GM18858 (cell line): ENCODE measurements at regions not wholly inside any gene's neighbourhood (a gene's known extent, or its start where the extent isn't known, plus 50 kb on each side); places are given as distances from the start of the nearest gene placed in this dataset.
"Not testable (repeated sequence)": the region's sequence is repeated elsewhere in the genome, so short reads cannot be mapped to it uniquely, and the experiment has no call there.

ENCODE experiments used
- ATAC-seq: cut with Tn5 transposase; IDR thresholded peaks from one replicate; pipeline ENCODE4 v1.9.1; 2021; ENCODE audit not compliant: unreplicated experiment

DNA sequence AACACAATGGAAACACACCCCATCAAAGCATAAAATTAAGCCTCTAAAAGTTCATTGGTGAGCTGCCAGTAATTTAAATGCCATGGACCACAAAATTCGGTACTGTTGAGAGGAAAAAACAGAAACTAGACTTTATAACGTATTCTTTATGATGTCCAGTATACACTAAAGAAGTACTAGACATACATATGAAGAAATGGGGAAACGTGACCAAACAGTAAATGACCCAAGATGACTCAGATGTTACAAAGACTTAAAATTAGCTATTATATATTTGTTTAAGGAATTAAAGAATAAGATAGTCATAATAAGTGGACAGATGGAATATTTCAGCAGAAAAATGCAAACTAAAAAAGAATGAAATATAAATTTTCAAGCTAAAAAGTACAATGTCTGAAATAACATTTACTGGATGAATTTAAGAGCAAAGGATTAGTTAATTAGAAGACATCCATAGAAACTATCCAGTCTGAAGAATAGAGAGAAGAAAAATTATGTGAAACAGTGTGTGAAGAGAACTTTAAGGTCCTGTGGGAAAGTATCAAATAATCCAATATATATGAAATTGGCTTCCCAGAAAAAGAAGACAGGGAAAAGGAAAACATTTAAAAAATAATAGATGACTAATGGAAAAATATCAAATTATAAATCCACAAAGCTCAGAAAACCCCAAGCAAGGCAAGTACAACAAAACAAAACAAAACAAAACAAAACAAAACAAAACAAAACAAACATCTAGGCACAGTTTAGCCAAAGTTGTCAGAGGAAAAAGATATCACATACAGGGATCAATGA lies 69.4 kb downstream of the SAMD9 start:
- no peak for ATAC-seq

DNA sequence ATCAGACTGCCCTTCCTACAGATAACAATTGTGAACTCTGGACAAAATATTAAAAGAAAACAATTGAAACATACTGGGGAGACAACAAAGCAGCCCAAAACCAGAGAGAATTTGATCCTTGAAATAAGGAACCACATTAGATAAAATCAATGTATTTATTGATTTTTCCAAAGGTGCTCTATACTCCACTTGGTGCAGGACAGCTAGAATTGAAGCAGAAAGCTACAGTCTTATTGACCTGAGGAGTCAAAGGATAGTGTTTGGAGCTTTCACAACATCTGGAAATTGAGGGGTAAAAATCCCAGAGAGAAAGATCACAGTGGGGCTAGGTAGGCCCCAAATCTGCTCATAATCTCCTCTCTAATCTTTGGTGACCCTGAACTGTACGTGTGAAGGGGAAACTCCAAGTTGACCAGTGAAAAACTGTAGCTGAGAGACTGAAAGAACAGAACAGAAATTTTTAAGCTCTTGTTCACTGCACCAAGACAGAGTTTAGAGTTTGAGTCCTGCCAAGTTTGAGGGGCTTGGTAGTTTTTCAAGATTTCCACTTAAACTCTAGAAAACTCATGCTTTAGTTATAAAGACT lies 70.2 kb downstream of the SAMD9 start:
- ATAC-seq: no peak

DNA sequence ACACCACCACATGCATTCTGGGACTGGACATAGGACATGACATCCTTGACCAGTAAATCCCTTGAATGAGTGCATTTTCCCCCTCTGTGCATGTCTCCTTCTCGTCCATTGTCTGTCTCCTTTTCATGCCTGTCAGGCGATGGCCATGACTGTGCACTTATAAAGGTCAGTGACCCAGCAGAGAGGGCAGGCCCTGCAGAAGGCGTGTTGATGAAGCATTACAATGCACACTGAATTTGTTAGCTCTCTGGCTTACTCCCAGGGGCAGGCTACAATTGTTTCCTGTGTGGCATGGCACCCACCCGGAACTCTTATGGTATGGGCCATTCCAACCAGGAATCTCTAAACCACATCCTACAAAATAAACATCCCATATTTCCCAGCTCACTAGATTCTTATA lies 71.1 kb downstream of the SAMD9 start:
- no peak for ATAC-seq

DNA sequence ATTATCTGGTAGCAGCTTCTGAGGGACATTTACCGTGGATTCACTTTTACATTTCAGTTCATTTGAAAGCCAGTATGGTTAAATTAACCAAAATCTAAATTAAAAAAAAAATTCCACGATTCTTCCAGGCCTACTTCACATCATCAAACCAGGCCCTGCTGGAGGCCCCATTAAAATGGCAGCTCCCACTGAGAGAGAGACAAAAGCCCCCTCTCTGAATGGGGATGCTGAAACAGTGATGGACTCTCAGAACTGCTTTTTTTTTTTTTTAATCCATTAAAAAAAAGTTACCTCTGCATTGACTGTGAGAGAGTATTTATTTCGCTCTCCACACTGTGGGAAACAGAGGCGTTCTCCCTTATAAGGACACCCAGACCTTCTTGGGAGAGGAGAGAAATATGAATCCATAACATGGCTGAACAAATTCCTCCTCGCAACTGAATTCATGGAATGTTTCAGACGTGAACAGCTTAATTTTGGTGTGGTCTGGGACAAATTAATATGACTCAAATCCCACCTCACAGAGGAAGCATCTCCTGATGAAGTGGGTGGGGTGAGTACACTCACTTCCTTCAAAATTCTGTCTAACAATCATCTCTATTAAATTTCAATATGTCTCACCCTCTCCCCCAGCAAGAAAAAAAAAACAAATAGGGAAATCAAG lies 73.5 kb downstream of the SAMD9 start:
- no peak for ATAC-seq

DNA sequence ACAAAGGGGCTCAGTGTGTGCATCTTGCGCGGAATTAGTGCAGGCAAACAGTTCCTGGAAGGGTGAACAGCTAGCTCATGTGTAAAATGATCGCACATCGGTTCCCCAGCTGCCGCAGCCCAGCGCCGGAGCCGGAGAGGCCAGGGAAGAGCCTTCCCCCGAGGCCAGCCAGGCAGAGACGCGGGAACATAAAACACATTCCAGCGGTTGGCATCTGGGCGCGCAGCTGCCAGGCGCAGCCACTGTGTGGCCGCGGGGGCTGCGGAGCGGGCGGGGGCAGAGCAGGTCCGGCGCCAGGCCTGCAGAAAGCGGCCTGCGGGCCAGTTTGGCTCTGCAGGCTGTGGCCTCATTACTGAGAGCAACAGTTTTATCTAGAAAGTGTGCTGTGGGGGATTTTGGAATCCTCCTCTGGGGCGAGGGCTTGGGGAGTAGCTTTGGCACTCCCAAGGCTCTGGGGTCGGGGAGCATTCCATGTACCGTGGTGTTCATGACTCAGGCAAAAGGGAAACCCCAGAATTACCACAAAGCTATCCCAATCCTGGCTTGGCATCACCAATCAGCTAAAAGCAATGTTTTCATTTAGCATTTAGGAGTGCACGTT lies 74.3 kb downstream of the SAMD9 start:
- no peak for ATAC-seq

DNA sequence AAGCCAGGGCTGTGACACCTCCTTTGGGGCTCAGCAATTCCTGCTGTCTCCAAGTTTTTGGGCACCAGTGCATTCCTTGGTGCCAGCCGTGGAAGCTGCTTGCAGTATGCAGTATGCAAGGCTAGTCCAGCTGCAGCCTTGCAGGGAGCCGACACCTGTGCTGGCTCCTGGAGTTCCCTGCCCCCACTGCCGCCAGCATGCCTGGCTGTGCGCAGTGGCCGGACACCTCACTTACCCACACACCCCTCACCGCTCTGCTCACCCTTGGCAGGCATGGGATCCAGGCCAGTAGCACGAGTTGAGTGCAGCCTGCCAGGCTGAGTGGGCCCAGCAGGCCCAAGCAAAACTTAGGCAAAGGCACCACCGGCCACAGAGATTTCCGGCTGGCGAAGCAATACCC lies 77.4 kb downstream of the SAMD9 start:
- ATAC-seq: no peak

DNA sequence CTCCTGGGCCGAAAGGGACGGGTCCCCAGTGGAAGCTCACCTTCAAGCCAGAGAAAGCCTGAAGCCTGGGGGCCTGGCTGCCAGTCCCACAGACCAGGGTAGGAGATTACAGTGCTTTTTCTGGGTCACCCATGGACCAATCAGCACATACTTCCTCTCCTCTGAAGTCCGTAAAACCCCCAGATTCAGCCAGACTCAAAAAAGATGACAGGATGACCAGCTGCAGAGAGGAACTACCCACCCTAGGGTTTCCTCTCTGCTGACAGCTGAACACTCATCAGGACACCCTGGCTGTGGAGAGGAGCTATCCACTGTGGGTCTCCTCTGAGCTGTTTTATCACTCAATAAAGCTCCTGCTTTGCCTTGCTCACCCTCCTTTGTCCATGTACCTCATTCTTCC lies 78.0 kb downstream of the SAMD9 start:
- no peak for ATAC-seq

DNA sequence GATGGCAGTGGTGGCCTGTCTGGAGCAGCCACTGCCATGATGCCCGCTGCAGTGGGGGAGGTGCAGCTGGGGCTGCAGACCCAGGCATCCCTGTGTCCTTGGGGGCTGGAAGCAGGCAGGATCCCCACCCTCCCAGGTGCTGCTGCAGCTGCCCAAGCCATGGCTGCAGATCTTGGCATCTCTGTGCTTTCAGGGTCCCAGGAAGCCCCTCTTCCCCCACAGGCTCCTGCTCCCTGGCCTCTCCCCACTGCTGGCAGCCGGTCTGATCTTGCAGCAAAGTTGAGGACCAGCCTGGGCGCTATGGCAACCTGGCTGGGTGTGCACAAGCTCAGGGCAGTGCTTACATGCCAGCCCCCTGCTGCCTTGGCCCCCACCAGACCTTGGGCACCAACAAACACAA lies 78.5 kb downstream of the SAMD9 start:
- no peak for ATAC-seq

DNA sequence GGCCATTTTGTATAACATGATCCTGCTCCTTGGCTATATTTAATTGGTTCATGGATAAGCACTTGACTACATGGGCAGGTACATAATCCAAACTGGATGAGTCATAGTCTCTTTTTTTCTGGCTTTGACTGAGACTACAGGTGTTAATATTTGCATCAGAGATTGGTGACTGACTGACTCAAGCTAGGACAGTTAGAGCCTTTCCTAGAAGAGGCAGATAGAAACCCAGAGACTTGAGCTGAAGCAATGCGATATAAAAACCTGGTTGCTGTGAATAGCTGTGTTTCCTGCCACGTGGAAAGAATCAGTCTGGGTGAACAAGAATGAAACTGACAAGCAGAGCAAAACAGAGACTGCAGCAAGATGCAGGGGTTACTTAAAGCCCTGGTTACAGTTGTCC lies 81.0 kb downstream of the SAMD9 start:
- peak; percentile 95 for ATAC-seq

DNA sequence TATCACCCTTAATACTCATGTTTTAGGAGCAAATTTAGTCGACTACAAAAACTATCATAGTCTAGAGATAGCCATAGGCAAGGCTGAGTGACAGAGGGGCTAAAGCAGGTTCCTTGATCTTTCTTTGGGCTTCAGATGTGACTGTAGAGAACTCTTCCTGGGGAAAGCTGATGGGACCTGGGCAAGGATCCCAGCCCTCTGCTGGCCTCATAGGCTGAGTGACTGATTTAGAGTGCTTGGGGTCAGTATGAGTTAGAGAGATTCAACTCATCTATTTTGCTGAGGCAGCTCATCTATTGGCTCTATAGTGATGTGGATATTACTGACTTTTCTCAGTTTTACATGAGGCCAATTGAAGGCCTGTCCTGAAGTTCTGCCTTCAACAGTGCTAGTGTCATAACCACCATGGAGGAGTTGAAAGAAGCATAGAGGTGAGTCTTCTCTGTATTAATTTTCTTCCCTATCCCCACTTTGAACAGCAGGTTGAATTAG lies 81.6 kb downstream of the SAMD9 start:
- ATAC-seq: no peak

DNA sequence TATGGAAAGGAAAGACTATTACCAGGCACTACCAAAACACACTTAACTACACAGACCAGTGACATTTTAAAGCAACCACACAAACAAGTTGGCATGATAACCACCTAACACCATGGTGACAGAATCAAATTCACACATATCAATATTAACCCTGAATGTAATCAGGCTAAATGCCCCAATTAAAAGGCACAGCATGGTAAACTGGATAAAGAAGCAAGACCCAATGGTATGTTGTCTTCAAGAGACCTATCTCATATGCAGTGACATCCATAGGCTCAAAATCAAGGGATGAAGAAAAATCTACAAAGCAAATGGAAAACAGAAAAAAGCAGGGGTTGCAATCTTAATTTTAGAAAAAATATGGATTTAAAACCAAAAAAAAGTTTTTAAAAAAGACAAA lies 86.0 kb downstream of the SAMD9 start:
- no peak for ATAC-seq

DNA sequence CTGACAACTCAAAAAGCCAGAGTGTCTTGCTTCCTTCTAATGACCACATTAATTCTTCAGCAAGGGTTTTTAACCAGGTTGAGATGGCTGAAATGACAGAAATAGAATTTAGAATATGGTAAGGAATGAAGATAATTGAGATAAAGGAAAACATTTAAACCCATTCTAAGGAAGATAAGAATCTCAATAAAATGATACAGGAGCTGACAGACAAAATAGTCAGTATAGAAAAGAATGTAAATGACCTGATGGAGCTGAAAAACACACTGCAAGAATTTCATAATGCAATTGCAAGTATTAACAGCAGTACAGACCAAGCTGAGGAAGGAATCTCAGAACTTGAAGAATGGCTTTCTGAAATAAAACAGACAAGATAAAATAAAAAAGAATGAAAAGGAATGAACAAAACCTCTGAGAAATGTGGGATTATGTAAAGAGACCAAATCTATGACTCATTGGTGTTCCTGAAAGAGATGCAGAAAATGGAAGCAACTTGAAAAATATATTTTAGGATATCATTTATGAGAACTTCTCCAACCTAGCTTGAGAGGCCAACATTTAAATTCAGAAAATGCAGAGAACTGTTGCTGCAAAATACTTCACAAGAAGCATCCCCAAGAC lies 87.1 kb downstream of the SAMD9 start:
- ATAC-seq: no peak

DNA sequence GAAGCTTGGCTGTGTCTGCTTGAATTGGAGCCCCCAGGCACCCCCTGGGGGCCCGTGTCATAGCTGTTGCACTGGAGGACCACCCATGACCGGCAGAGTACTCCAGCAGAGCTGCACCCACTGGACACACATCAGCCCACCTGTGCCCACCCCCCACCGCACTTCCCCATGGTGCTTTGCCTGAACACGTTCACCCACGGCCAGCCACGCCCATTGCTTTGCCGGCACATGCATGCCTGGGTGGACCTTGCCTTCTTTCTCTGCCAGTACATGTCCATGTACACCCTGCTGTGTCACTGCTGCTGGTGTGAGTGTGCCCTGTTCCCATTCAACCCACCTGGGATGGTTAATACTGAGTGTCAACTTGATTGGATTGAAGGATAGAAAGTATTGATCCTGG lies 88.7 kb downstream of the SAMD9 start:
- ATAC-seq: no peak

DNA sequence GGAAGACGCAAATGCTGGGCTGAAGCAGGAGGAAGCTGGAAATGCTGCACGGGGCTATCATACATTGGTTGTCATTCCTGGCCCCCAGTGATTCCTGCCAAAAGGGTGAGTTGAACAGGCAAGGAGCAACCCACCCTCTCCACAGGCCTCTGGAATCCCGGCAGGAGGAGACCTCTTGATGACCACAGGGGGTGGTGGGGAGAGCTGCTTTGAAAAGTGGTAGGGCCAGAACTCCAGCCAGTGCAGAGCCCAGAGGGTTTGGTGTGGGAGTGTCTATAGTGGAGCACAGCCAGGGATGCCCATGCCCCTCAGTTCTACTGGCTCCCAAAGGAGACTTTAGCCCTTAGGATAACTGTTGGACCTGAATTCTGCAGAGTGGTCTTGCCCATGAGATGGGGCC lies 89.2 kb downstream of the SAMD9 start:
- no peak for ATAC-seq

DNA sequence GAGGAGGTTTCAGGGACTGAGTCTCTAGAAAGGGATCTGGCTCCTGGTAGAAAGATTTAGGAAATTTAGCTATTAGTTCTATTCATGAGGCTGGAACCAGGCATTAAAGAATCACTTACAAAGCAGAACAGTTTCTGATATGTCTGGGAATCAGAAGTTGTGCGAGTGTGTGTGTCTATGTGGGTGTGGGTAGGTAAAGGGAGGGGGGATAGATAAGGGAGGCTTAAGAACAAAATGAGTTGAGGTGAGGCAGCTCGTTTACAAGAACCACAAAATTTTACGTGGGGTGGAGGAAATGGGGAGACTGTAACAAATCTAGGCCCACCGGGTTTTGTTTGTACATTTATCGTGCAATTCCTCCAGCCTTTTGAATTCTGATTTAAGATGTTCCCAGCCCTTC lies 90.7 kb downstream of the SAMD9 start:
- no peak for ATAC-seq

DNA sequence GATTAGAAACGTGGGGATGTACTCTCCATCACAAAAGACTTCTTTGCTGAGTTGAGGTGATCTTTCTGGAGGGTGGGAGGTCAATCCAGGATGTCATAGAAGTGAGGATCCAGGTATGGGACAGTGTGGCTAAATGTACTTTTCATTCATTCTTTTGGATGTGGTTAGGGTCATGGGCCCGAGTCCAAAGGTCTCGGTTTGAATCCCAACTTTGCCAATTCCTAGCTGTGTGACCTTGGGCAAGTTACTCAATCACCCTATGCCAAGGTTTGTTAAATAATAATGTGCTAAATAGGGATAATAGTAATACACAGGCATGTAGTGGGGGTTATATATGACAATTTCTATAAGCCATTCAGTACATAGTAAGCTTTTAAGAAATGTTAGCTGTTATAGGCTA lies 91.4 kb downstream of the SAMD9 start:
- no peak for ATAC-seq

DNA sequence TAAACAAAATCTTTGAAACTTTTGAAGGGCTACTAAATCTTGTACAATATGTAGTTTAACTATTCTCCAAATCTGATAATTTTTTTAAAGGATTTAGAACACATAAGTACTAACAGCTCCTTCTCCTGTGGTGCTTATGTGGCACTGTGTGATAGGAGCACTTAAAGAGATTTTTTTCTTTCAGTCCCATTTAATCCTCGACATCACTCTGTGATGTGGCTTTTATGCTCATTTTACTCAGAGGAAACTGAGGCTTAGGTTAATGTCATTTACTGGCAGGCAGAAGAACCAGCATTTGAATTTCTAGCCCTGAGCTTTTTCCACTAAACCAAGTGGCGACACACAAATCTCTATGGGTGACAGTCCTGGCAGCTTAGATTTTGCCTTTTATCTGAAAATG lies 92.4 kb downstream of the SAMD9 start:
- ATAC-seq: no peak

DNA sequence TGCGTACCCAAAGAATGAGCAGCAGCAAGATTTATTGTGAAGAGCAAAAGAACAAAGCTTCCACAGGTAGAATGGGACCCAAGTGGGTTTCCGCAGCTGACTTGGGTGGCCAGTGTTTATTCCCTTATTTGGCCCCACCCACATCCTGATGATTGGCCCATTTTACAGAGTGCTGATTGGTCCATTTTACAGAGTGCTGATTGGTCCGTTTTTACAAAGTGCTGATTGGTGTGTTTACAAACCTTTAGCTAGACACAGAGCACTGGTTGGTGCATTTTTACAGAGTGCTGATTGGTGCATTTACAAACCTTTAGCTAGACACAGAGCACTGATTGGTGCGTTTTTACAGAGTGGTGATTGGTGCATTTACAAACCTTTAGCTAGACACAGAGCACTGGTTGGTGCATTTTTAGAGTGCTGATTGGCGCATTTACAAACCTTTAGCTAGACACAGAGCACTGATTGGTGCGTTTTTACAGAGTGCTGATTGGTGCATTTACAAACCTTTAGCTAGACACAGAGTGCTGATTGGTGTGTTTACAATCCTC lies 94.8 kb downstream of the SAMD9 start:
- ATAC-seq: not testable (repeated sequence)

DNA sequence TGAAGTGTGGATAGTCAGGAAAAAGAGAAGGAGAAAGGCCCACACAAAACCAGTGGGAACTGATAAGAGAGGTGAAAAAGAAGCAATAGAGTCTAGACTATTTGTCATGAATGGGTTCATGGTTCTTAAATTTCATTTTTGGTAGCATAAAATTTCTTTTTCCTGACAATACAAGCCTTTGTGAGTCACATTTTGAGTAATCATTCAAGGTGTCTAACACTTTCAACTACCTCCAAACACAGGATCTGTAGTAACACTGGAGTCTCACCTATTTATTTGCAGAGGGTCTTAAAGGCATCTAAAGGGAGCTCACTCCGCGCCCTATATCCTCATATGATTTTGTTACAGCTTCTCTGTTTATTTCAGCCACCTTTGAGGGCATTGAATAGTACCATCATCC lies 96.0 kb downstream of the SAMD9 start:
- no peak for ATAC-seq

DNA sequence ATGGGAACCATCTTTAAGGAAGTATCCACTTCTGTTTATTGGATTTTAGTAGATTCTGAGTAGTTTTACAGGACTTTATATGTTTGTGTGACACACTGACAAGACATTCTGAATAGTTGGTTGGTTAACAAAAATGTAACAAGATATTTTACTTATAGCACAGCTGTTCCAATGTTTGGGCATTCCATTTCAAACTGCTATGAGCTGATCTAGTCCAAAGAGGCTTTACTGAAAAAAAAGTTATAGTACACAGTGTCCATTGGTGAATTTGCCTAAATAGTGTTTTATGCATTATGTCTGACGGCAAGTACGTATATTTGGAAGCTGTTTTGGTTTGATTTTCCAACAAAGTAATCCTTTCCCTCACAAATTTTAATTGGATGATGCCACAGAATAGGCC lies 99.1 kb downstream of the SAMD9 start:
- ATAC-seq: no peak
